GM12865 (cell line): ENCODE measurements at regions not wholly inside any gene's neighbourhood (a gene's known extent, or its start where the extent isn't known, plus 50 kb on each side); places are given as distances from the start of the nearest gene placed in this dataset.

Experiments used
- DNase-seq: peaks from one replicate; pipeline ENCODE4 v3.0.0; 2010; ENCODE audit warnings: low read depth
- H3K4me3 ChIP-seq: 2 replicates; pipeline ENCODE4 v1.5.1; 2011; ENCODE audit warnings: mild to moderate bottlenecking, low read depth, low read length, control low read depth
- CTCF ChIP-seq: IDR thresholded peaks from 2 replicates; pipeline ENCODE4 v1.5.1; 2011; ENCODE audit warnings: low read length, control low read depth, low read depth, inconsistent platforms; ENCODE audit not compliant: insufficient read depth; ENCODE audit errors: missing control alignments

GRCh38 chr2:53018825-53019425, 748.7 kb upstream of the CHAC2 start:
- H3K4me3 ChIP-seq: no peak overlapping the region
- no peak for DNase-seq
- TF ChIP-seq CTCF: no peak

GRCh38 chr2:53006980-53007379, 760.6 kb upstream of the CHAC2 start:
- no peak overlapping the region for H3K4me3 ChIP-seq
- no peak for DNase-seq
- no peak for TF ChIP-seq CTCF

GRCh38 chr2:53004413-53004812, 763.2 kb upstream of the CHAC2 start:
- TF ChIP-seq CTCF: no peak
- no peak overlapping the region for H3K4me3 ChIP-seq
- no peak for DNase-seq

- no peak for DNase-seq
These were observed 772.2 kb upstream of the CHAC2 start for GRCh38 chr2:52995424-52995823.

GRCh38 chr2:52976143-52976949, 791.3 kb upstream of the CHAC2 start:
- peak; percentile 20 for DNase-seq
- peak; percentile 33 for TF ChIP-seq CTCF
- H3K4me3 ChIP-seq: no peak overlapping the region

More at GRCh38 chr2:52995424-52995823, 772.2 kb upstream of the CHAC2 start:
- no peak overlapping the region for H3K4me3 ChIP-seq
- no peak for TF ChIP-seq CTCF

GRCh38 chr2:52974127-52974526, 793.5 kb upstream of the CHAC2 start:
- TF ChIP-seq CTCF: no peak
- no peak overlapping the region for H3K4me3 ChIP-seq
- DNase-seq: no peak

- no peak overlapping the region for H3K4me3 ChIP-seq
- DNase-seq: no peak
- no peak for TF ChIP-seq CTCF
These were observed 797.0 kb upstream of the CHAC2 start for GRCh38 chr2:52970642-52971041.
